ENCODE measurements at regions not wholly inside any gene's neighbourhood (a gene's known extent, or its start where the extent isn't known, plus 50 kb on each side); places are given as distances from the start of the nearest gene placed in this dataset.

GRCh38 chr11:91435694-91436395, 788.8 kb upstream of the FAT3 start:
- no peak overlapping the region for H3K4me3 ChIP-seq (ENCODE audit: low read length)
- intact Hi-C loops (cut with micrococcal nuclease): no loop called here
- no peaks in the 10 kb centered on the region for H3K36me3 Mint-ChIP-seq
- DNase-seq: no peak
- H3K9me3 ChIP-seq (ENCODE audit: control insufficient read depth in 2 of 3, low read length in 3 of 3): no peaks in the 10 kb centered on the region
- no peak overlapping the region for H3K27ac ChIP-seq (ENCODE audit: low read depth, low read length)
- no peaks in the 10 kb centered on the region for H3K4me1 ChIP-seq (ENCODE audit: control insufficient read depth in 2 of 2, insufficient read depth in 2 of 2, low read length in 2 of 2)
- ATAC-seq: no peak
- no peaks in the 10 kb centered on the region for H3K36me3 ChIP-seq (ENCODE audit: control insufficient read depth in 2 of 3, insufficient read depth in 3 of 3, low read length in 3 of 3)
- H3K4me1 Mint-ChIP-seq: no peaks in the 10 kb centered on the region
- POLR2A ChIA-PET: no interaction called here
- H3K4me3 Mint-ChIP-seq: no peak overlapping the region
- no peaks in the 10 kb centered on the region for H3K27me3 Mint-ChIP-seq
- no peak overlapping the region for H3K27ac Mint-ChIP-seq
- no peaks in the 10 kb centered on the region for H3K27me3 ChIP-seq (ENCODE audit: control insufficient read depth in 2 of 2, insufficient read depth in 2 of 2, low read length in 2 of 2)
- peaks cover 2 to 25% (median 12%) of the 10 kb centered on the region in 11 donors for H3K9me3 Mint-ChIP-seq
- CTCF ChIA-PET: no interaction called here

DNA sequence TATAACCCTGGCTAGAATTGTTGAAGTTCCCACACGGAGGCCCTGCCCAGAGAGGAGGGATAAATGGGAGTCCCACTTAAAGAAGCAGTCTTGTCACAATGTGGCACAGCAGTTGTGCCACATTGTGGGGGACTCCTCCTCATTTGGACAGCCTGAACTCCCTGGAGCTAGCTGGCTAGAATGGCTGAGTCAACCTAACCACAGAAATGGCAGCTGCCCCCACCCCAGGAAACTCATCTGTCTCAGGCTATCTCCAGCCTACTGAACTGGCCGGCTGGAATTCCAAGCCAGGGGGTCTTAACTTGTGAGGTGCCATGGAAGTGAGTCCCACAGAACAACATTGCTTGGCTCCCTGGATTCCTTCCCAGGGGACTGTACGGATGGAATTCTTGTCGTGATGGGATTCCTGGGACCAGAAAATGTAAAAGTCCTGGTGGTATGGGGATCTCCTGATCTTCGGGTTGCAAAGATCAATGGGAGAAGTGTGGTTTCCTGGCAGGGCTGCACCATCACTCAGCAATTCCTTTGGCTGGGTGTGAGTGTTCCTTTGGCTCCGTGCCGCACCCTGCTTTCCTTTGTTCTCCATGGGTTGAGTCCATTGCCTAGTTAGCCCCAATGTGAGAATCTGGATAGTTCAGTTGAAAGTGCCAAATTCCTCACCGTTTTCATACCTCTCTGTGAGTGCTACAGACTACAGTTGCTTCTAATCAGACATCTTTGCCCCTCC, 791.2 kb upstream of the FAT3 start:
- H3K4me3 ChIP-seq (ENCODE audit: low read length): no peak overlapping the region
- Mint-ChIP-seq H3K27me3 (no peaks in the 10 kb centered on the region), H3K4me3 (no peak overlapping the region), H3K9me3 (peaks cover 2 to 23% (median 11%) of the 10 kb centered on the region in 11 donors), H3K27ac (no peak overlapping the region), H3K36me3 (no peaks in the 10 kb centered on the region), H3K4me1 (no peaks in the 10 kb centered on the region)
- intact Hi-C loops (cut with micrococcal nuclease): no loop called here
- no peak overlapping the region for H3K27ac ChIP-seq (ENCODE audit: low read depth, low read length)
- ChIA-PET CTCF (no interaction called here), POLR2A (no interaction called here)
- DNase-seq (no peak), ATAC-seq (no peak)
- H3K4me1 ChIP-seq (ENCODE audit: control insufficient read depth in 2 of 2, insufficient read depth in 2 of 2, low read length in 2 of 2): no peaks in the 10 kb centered on the region
- H3K9me3 ChIP-seq (ENCODE audit: control insufficient read depth in 2 of 3, low read length in 3 of 3): no peaks in the 10 kb centered on the region
- H3K27me3 ChIP-seq (ENCODE audit: control insufficient read depth in 2 of 2, insufficient read depth in 2 of 2, low read length in 2 of 2): no peaks in the 10 kb centered on the region
- no peaks in the 10 kb centered on the region for H3K36me3 ChIP-seq (ENCODE audit: control insufficient read depth in 2 of 3, insufficient read depth in 3 of 3, low read length in 3 of 3)

- no peaks in the 10 kb centered on the region for H3K27me3 Mint-ChIP-seq
- CTCF ChIA-PET: no interaction called here
- POLR2A ChIA-PET: no interaction called here
Measured at GRCh38 chr11:91421641-91422040, 803.0 kb upstream of the FAT3 start.

DNA sequence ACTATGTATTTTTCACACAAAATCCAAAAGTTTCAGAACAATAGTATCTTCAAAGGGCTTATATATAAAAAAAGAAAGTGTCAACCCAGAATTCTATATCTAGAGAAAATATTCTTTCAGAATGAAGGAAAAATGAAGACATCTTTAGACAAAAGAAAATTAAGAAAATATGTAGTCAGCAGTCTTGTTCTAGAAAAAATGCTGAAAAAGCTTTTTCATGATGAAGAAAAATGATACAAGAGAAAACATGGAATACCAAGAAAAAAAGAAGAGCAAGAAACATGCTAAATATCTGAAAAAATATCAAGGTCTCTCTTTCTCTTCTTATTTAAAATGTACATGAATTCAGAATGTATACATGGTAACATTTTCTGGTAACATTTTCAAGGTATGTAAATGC, 816.8 kb upstream of the FAT3 start:
- no peaks in the 10 kb centered on the region for H3K9me3 ChIP-seq (ENCODE audit: control insufficient read depth in 2 of 3, low read length in 3 of 3)
- ChIA-PET CTCF (no interaction called here), POLR2A (no interaction called here)
- H3K4me1 Mint-ChIP-seq: no peaks in the 10 kb centered on the region
- no peaks in the 10 kb centered on the region for H3K36me3 Mint-ChIP-seq
- intact Hi-C loops (cut with micrococcal nuclease): no loop called here
- no peaks in the 10 kb centered on the region for H3K27me3 Mint-ChIP-seq
- H3K4me3 Mint-ChIP-seq: no peak overlapping the region
- no peaks in the 10 kb centered on the region for H3K27me3 ChIP-seq (ENCODE audit: control insufficient read depth in 2 of 2, insufficient read depth in 2 of 2, low read length in 2 of 2)
- H3K27ac ChIP-seq (ENCODE audit: low read depth, low read length): no peak overlapping the region
- H3K9me3 Mint-ChIP-seq: peaks cover 0 to 16% (median 3%) of the 10 kb centered on the region in 11 donors
- no peak for DNase-seq
- no peaks in the 10 kb centered on the region for H3K36me3 ChIP-seq (ENCODE audit: control insufficient read depth in 2 of 3, insufficient read depth in 3 of 3, low read length in 3 of 3)
- H3K4me3 ChIP-seq (ENCODE audit: low read length): no peak overlapping the region
- ATAC-seq: no peak
- no peak overlapping the region for H3K27ac Mint-ChIP-seq
- no peaks in the 10 kb centered on the region for H3K4me1 ChIP-seq (ENCODE audit: control insufficient read depth in 2 of 2, insufficient read depth in 2 of 2, low read length in 2 of 2)

More at GRCh38 chr11:91421641-91422040, 803.0 kb upstream of the FAT3 start:
- intact Hi-C loops (cut with micrococcal nuclease): no loop called here
- peaks cover 0 to 32% (median 8%) of the 10 kb centered on the region in 11 donors for H3K9me3 Mint-ChIP-seq
- no peak overlapping the region for H3K27ac Mint-ChIP-seq
- ATAC-seq: no peak
- H3K4me1 Mint-ChIP-seq: no peaks in the 10 kb centered on the region
- no peak overlapping the region for H3K4me3 Mint-ChIP-seq
- H3K27ac ChIP-seq (ENCODE audit: low read depth, low read length): no peak overlapping the region
- H3K4me3 ChIP-seq (ENCODE audit: low read length): no peak overlapping the region
- no peaks in the 10 kb centered on the region for H3K36me3 Mint-ChIP-seq
- H3K4me1 ChIP-seq (ENCODE audit: control insufficient read depth in 2 of 2, insufficient read depth in 2 of 2, low read length in 2 of 2): no peaks in the 10 kb centered on the region
- H3K9me3 ChIP-seq (ENCODE audit: control insufficient read depth in 2 of 3, low read length in 3 of 3): no peaks in the 10 kb centered on the region
- no peak for DNase-seq
- H3K36me3 ChIP-seq (ENCODE audit: control insufficient read depth in 2 of 3, insufficient read depth in 3 of 3, low read length in 3 of 3): no peaks in the 10 kb centered on the region
- no peaks in the 10 kb centered on the region for H3K27me3 ChIP-seq (ENCODE audit: control insufficient read depth in 2 of 2, insufficient read depth in 2 of 2, low read length in 2 of 2)

DNA sequence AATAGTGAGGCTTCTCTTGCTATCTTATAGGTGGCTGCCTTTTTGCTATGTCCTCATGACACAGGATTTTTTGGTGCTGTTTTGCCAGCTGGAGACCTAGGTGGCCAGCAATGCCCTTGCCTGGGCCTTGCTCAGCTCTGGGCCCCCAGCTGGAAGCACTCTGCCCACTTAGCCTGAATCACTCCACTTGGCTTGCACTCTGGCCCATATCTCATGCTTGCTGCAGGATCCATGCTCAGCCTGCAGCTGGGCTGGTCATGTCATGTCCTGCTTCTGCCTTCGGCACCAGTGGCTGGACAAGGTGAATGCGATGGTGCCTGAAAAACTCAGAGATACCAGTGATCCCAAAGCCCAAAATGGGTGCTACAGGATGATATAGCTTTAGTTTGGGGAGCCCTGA, 818.6 kb upstream of the FAT3 start:
- Mint-ChIP-seq H3K4me3 (no peak overlapping the region), H3K9me3 (peaks cover 0 to 10% (median 3%) of the 10 kb centered on the region in 11 donors), H3K27me3 (no peaks in the 10 kb centered on the region), H3K36me3 (no peaks in the 10 kb centered on the region), H3K27ac (no peak overlapping the region), H3K4me1 (no peaks in the 10 kb centered on the region)
- Histone ChIP-seq H3K9me3 (ENCODE audit: control insufficient read depth in 2 of 3, low read length in 3 of 3) (no peaks in the 10 kb centered on the region), H3K36me3 (ENCODE audit: control insufficient read depth in 2 of 3, insufficient read depth in 3 of 3, low read length in 3 of 3) (no peaks in the 10 kb centered on the region), H3K27ac (ENCODE audit: low read depth, low read length) (no peak overlapping the region), H3K4me3 (ENCODE audit: low read length) (no peak overlapping the region), H3K4me1 (ENCODE audit: control insufficient read depth in 2 of 2, insufficient read depth in 2 of 2, low read length in 2 of 2) (no peaks in the 10 kb centered on the region), H3K27me3 (ENCODE audit: control insufficient read depth in 2 of 2, insufficient read depth in 2 of 2, low read length in 2 of 2) (no peaks in the 10 kb centered on the region)
- ChIA-PET CTCF (no interaction called here), POLR2A (no interaction called here)
- no peak for ATAC-seq
- DNase-seq: no peak
- intact Hi-C loops (cut with micrococcal nuclease): no loop called here

DNA sequence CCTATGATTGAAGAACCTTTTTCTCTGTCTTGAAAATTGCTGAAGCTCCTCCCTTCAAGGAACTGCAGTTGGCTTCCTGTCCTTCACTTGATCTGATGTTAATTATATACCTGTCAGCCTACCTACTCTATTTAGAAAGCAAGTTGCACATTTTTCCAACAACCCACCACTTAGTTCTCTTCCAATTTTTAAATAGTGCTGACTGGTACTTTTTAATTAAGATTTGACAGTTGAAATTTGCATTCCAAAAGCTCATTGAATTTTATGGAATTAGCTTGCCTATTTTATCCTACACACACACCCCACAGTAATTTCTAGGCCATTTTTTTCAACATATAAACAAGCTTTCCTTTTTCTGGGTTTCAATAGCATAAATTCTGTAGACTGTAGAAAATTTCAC, 820.3 kb upstream of the FAT3 start:
- no peak for DNase-seq

DNA sequence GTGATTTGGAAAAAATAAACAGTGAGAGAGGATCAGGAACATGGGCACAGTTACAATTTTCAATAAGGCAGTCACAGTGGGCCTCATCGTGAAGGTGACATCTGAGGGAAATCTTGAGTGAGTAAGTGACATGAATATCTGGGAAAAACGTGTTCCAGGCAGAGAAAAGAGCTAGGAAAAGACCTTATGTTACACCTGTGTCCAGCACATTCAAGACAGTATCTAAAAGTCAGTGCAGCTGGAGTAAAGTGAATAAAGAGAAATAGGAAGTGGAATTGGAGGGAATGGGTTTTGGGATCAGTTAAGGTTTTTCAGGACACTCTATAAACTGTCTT, 827.5 kb upstream of the FAT3 start:
- Histone ChIP-seq H3K4me1 (ENCODE audit: control insufficient read depth in 2 of 2, insufficient read depth in 2 of 2, low read length in 2 of 2) (no peaks in the 10 kb centered on the region), H3K4me3 (ENCODE audit: low read length) (no peak overlapping the region), H3K9me3 (ENCODE audit: control insufficient read depth in 2 of 3, low read length in 3 of 3) (no peaks in the 10 kb centered on the region), H3K27ac (ENCODE audit: low read depth, low read length) (no peak overlapping the region), H3K27me3 (ENCODE audit: control insufficient read depth in 2 of 2, insufficient read depth in 2 of 2, low read length in 2 of 2) (no peaks in the 10 kb centered on the region), H3K36me3 (ENCODE audit: control insufficient read depth in 2 of 3, insufficient read depth in 3 of 3, low read length in 3 of 3) (no peaks in the 10 kb centered on the region)
- DNase-seq (no peak), ATAC-seq (no peak)
- no peak overlapping the region for H3K4me3 Mint-ChIP-seq
- intact Hi-C loops (cut with micrococcal nuclease): no loop called here
- no peaks in the 10 kb centered on the region for H3K27me3 Mint-ChIP-seq
- H3K4me1 Mint-ChIP-seq: no peaks in the 10 kb centered on the region
- peaks cover 0 to 26% (median 8%) of the 10 kb centered on the region in 11 donors for H3K9me3 Mint-ChIP-seq
- no peaks in the 10 kb centered on the region for H3K36me3 Mint-ChIP-seq
- no peak overlapping the region for H3K27ac Mint-ChIP-seq
- ChIA-PET POLR2A (no interaction called here), CTCF (no interaction called here)

More for the DNA sequence above, 820.3 kb upstream of the FAT3 start:
- Histone ChIP-seq H3K36me3 (ENCODE audit: control insufficient read depth in 2 of 3, insufficient read depth in 3 of 3, low read length in 3 of 3) (no peaks in the 10 kb centered on the region), H3K9me3 (ENCODE audit: control insufficient read depth in 2 of 3, low read length in 3 of 3) (no peaks in the 10 kb centered on the region), H3K27me3 (ENCODE audit: control insufficient read depth in 2 of 2, insufficient read depth in 2 of 2, low read length in 2 of 2) (no peaks in the 10 kb centered on the region), H3K4me1 (ENCODE audit: control insufficient read depth in 2 of 2, insufficient read depth in 2 of 2, low read length in 2 of 2) (no peaks in the 10 kb centered on the region), H3K4me3 (ENCODE audit: low read length) (no peak overlapping the region), H3K27ac (ENCODE audit: low read depth, low read length) (no peak overlapping the region)
- ChIA-PET POLR2A (no interaction called here), CTCF (no interaction called here)
- Mint-ChIP-seq H3K27ac (no peak overlapping the region), H3K27me3 (no peaks in the 10 kb centered on the region), H3K4me1 (no peaks in the 10 kb centered on the region), H3K4me3 (no peak overlapping the region), H3K36me3 (no peaks in the 10 kb centered on the region), H3K9me3 (peaks cover 0 to 10% (median 3%) of the 10 kb centered on the region in 11 donors)
- ATAC-seq: no peak
- intact Hi-C loops (cut with micrococcal nuclease): no loop called here

Data from naive thymus-derived CD4-positive, alpha-beta T cell (primary cell).